OCI-LY7 (cell line): ENCODE measurements at regions not wholly inside any gene's neighbourhood (a gene's known extent, or its start where the extent isn't known, plus 50 kb on each side); places are given as distances from the start of the nearest gene placed in this dataset.

Source experiments
- BruUV-seq: library from RNA; stranded (reverse); fragments of 400-500 nt; replicated peaks from 2 replicates; lab custom pipeline; 2021; lab: Mats Ljungman, UMichigan
- CTCF ChIA-PET: fragments of 300-600 bp; sonication (Branson Sonifier 250); formaldehyde crosslinking; loops from one replicate; lab custom pipeline; 2022; ENCODE audit warnings: antibody characterized with exemption; ENCODE audit not compliant: unreplicated experiment; lab: Charles Lee
- POLR2A ChIA-PET: fragments of 300-600 bp; sonication (Branson Sonifier 250); formaldehyde crosslinking; loops from one replicate; lab custom pipeline; 2022; ENCODE audit warnings: antibody characterized with exemption; lab: Charles Lee
- DNase-seq: peaks from one replicate; pipeline ENCODE4 v3.0.0-alpha.2; 2015; ENCODE audit warnings: low spot score
- H2AFZ ChIP-seq: fragments of 200-600 bp; sonication (generic), shearing (Covaris generic); 2 replicates; pipeline ENCODE4 v1.6.1; 2014; ENCODE audit warnings: mild to moderate bottlenecking, antibody characterized with exemption, low read length, moderate library complexity
- H3K27ac ChIP-seq: fragments of 200-600 bp; sonication (generic); 2 replicates; pipeline ENCODE4 v1.5.1; 2014; ENCODE audit warnings: mixed run types, low read depth, mild to moderate bottlenecking, moderate library complexity, low read length, inconsistent platforms; ENCODE audit not compliant: poor library complexity, severe bottlenecking
- H3K36me3 ChIP-seq: fragments of 200-600 bp; sonication (generic); 2 replicates; pipeline ENCODE4 v1.6.1; 2014; ENCODE audit warnings: mild to moderate bottlenecking, antibody characterized with exemption, low read length, moderate library complexity, mixed read lengths; ENCODE audit not compliant: insufficient read depth
- H3K4me1 ChIP-seq: fragments of 200-600 bp; sonication (generic); 2 replicates; pipeline ENCODE4 v1.5.1; 2014; ENCODE audit warnings: mild to moderate bottlenecking, low read length; ENCODE audit not compliant: insufficient read depth, poor library complexity, severe bottlenecking
- H3K4me2 ChIP-seq: fragments of 200-600 bp; sonication (generic); 2 replicates; pipeline ENCODE4 v1.6.1; 2014; ENCODE audit warnings: mild to moderate bottlenecking, low read length
- H3K4me3 ChIP-seq: fragments of 200-600 bp; sonication (generic); 2 replicates; pipeline ENCODE4 v1.5.1; 2014; ENCODE audit warnings: mild to moderate bottlenecking, low read depth, low read length; ENCODE audit not compliant: poor library complexity, severe bottlenecking
- H3K79me2 ChIP-seq: fragments of 200-600 bp; sonication (generic); 2 replicates; pipeline ENCODE4 v1.6.1; 2016; ENCODE audit warnings: low read depth, mild to moderate bottlenecking, low read length, moderate library complexity, mixed read lengths; ENCODE audit not compliant: insufficient read depth
- H3K9me2 ChIP-seq: fragments of 200-600 bp; sonication (generic); 2 replicates; pipeline ENCODE4 v1.6.1; 2016; ENCODE audit warnings: mild to moderate bottlenecking, low read length, mixed read lengths; ENCODE audit not compliant: insufficient read depth
- H3K9me3 ChIP-seq: fragments of 200-600 bp; sonication (generic); 2 replicates; pipeline ENCODE4 v1.6.1; 2014; ENCODE audit warnings: mild to moderate bottlenecking, mixed run types, low read length, mixed read lengths
- H4K20me1 ChIP-seq: fragments of 200-600 bp; sonication (generic); 2 replicates; pipeline ENCODE4 v1.6.1; 2014; ENCODE audit warnings: mild to moderate bottlenecking, antibody characterized with exemption, low read length, moderate library complexity, mixed read lengths; ENCODE audit not compliant: insufficient read depth
- CTCF ChIP-seq: fragments of 200-600 bp; sonication (generic); conservative IDR thresholded peaks from 2 replicates; pipeline ENCODE4 v1.5.1; 2014; ENCODE audit warnings: mild to moderate bottlenecking, antibody characterized with exemption, low read length, moderate library complexity, mixed read lengths
- EZH2phosphoT487 ChIP-seq: fragments of 200-600 bp; sonication (generic); IDR thresholded peaks from 2 replicates; pipeline ENCODE4 v1.6.1; 2018; ENCODE audit warnings: low read depth, borderline replicate concordance, mild to moderate bottlenecking, mixed run types, antibody characterized with exemption, low read length, moderate library complexity, mixed read lengths
- intact Hi-C: fragments of 100-400 bp; cut with micrococcal nuclease; formaldehyde crosslinking; loops from one replicate; pipeline ENCODE4 v1.10.0; 2022; ENCODE audit not compliant: unreplicated experiment

- no peaks in the 10 kb centered on the region for H3K9me3 ChIP-seq
- no peaks in the 10 kb centered on the region for H3K9me2 ChIP-seq
- no peaks in the 10 kb centered on the region for H3K4me1 ChIP-seq
- intact Hi-C loops, result no loop called here
- DNase-seq, result no peak
- H3K79me2 ChIP-seq, result no peaks in the 10 kb centered on the region
- no peak overlapping the region for H2AFZ ChIP-seq
- no peak overlapping the region for H3K27ac ChIP-seq
- H4K20me1 ChIP-seq, result no peaks in the 10 kb centered on the region
- H3K4me3 ChIP-seq, result no peak overlapping the region
- H3K36me3 ChIP-seq, result no peaks in the 10 kb centered on the region
- no TSS peak for BruUV-seq
- ChIA-PET POLR2A (no interaction called here), CTCF (no interaction called here)
- TF ChIP-seq EZH2phosphoT487 (no peak), CTCF (0 out of 2 replicates have a peak, but pooled peaks have one; percentile 10)
- no peak overlapping the region for H3K4me2 ChIP-seq
These were observed 753.6 kb upstream of the GCFC2 start for GRCh38 chr2:76464310-76464709.

GRCh38 chr2:76461431-76461830, 750.7 kb upstream of the GCFC2 start:
- Histone ChIP-seq H3K27ac (no peak overlapping the region), H3K9me2 (no peaks in the 10 kb centered on the region), H3K4me2 (no peak overlapping the region), H3K79me2 (no peaks in the 10 kb centered on the region), H3K36me3 (no peaks in the 10 kb centered on the region), H4K20me1 (no peaks in the 10 kb centered on the region), H3K9me3 (no peaks in the 10 kb centered on the region), H3K4me3 (no peak overlapping the region), H3K4me1 (no peaks in the 10 kb centered on the region), H2AFZ (no peak overlapping the region)
- ChIA-PET CTCF (no interaction called here), POLR2A (no interaction called here)
- BruUV-seq, result no TSS peak
- no peak for DNase-seq
- no peak for TF ChIP-seq EZH2phosphoT487
- TF ChIP-seq CTCF, result no peak
- intact Hi-C loops, result no loop called here

- intact Hi-C loops, result no loop called here
- no TSS peak for BruUV-seq
- Histone ChIP-seq H3K79me2 (no peaks in the 10 kb centered on the region), H4K20me1 (no peaks in the 10 kb centered on the region), H3K36me3 (no peaks in the 10 kb centered on the region), H3K27ac (no peak overlapping the region), H3K9me3 (no peaks in the 10 kb centered on the region), H2AFZ (no peak overlapping the region), H3K9me2 (no peaks in the 10 kb centered on the region), H3K4me3 (no peak overlapping the region), H3K4me2 (no peak overlapping the region), H3K4me1 (no peaks in the 10 kb centered on the region)
- no peak for TF ChIP-seq EZH2phosphoT487
- CTCF ChIA-PET, result no interaction called here
- no peak for DNase-seq
- POLR2A ChIA-PET, result no interaction called here
These were observed 745.2 kb upstream of the GCFC2 start for GRCh38 chr2:76455910-76456309.
